Mesenchymal stem cell (in vitro differentiated cells and primary cell): ENCODE measurements at regions not wholly inside any gene's neighbourhood (a gene's known extent, or its start where the extent isn't known, plus 50 kb on each side); places are given as distances from the start of the nearest gene placed in this dataset.

Experiments used
- DNase-seq: peaks from one replicate; pipeline ENCODE4 v3.0.0-alpha.2; 2013
- H2AFZ ChIP-seq: one replicate; pipeline ENCODE4 v1.6.1; 2013; ENCODE audit warnings: low read depth, mild to moderate bottlenecking, control low read depth, inconsistent platforms, low read length, moderate library complexity
- H2AK5ac ChIP-seq: 2 replicates; pipeline ENCODE4 v1.6.1; 2013; ENCODE audit warnings: low read length, moderate library complexity, mild to moderate bottlenecking, inconsistent platforms; ENCODE audit not compliant: severe bottlenecking
- H2BK120ac ChIP-seq: one replicate; pipeline ENCODE4 v1.6.1; 2013; ENCODE audit warnings: low read depth, mild to moderate bottlenecking, inconsistent platforms, low read length, moderate library complexity
- H2BK12ac ChIP-seq, 2 experiments: one replicate each; pipeline ENCODE4 v1.6.1; 2013; ENCODE audit warnings: inconsistent platforms in 2 of 2, low read length in 2 of 2, mild to moderate bottlenecking in 2 of 2, moderate library complexity in 2 of 2, control low read depth in 1 of 2
- H2BK15ac ChIP-seq: one replicate; pipeline ENCODE4 v1.6.1; 2013; ENCODE audit warnings: mild to moderate bottlenecking, low read depth, inconsistent platforms; ENCODE audit not compliant: poor library complexity, severe bottlenecking
- H2BK5ac ChIP-seq: 2 replicates; pipeline ENCODE4 v1.6.1; 2013; ENCODE audit warnings: low read depth, mild to moderate bottlenecking, low read length, control low read depth, inconsistent platforms; ENCODE audit not compliant: poor library complexity, severe bottlenecking
- H3K14ac ChIP-seq, 2 experiments: one replicate each; pipeline ENCODE4 v1.6.1; 2013; ENCODE audit warnings: inconsistent platforms in 2 of 2, low read length in 2 of 2, control low read depth in 1 of 2, mild to moderate bottlenecking in 1 of 2, moderate library complexity in 1 of 2
- H3K18ac ChIP-seq, 2 experiments: one replicate each; pipeline ENCODE4 v1.6.1; 2013; ENCODE audit warnings: inconsistent platforms in 2 of 2, low read length in 2 of 2, control low read depth in 1 of 2, low read depth in 1 of 2, mild to moderate bottlenecking in 1 of 2
- H3K23ac ChIP-seq, 2 experiments: one replicate each; pipeline ENCODE4 v1.6.1; 2013; ENCODE audit warnings: inconsistent platforms in 2 of 2, low read length in 2 of 2, mild to moderate bottlenecking in 2 of 2, moderate library complexity in 2 of 2, control low read depth in 1 of 2
- H3K27ac ChIP-seq: 2 replicates; pipeline ENCODE4 v1.5.1; 2013; ENCODE audit warnings: mild to moderate bottlenecking, moderate library complexity, low read length, control low read depth, inconsistent platforms; ENCODE audit not compliant: poor library complexity, severe bottlenecking
- H3K27me3 ChIP-seq, 2 experiments: 2 replicates each; pipeline versions ENCODE4 v1.6.1 to v1.7.0; 2013; ENCODE audit warnings: low read length in 2 of 2, mild to moderate bottlenecking in 2 of 2, moderate library complexity in 2 of 2, control low read depth in 1 of 2, inconsistent platforms in 1 of 2; ENCODE audit not compliant: control insufficient read depth in 1 of 2, insufficient read depth in 1 of 2
- H3K36me3 ChIP-seq, 2 experiments: 2 replicates each; pipeline versions ENCODE4 v1.6.1 to v1.7.0; 2013; ENCODE audit warnings: low read length in 2 of 2, control low read depth in 1 of 2, inconsistent platforms in 1 of 2, low read depth in 1 of 2, mild to moderate bottlenecking in 1 of 2; ENCODE audit not compliant: insufficient read depth in 2 of 2, control insufficient read depth in 1 of 2
- H3K4ac ChIP-seq, 2 experiments: one replicate each; pipeline ENCODE4 v1.6.1; 2013; ENCODE audit warnings: inconsistent platforms in 2 of 2, low read length in 2 of 2, mild to moderate bottlenecking in 2 of 2, moderate library complexity in 2 of 2, control low read depth in 1 of 2, low read depth in 1 of 2
- H3K4me1 ChIP-seq: 2 replicates; pipeline ENCODE4 v1.6.1; 2013; ENCODE audit warnings: low read depth, low read length, control low read depth; ENCODE audit not compliant: control insufficient read depth, insufficient read depth
- H3K4me2 ChIP-seq: 2 replicates; pipeline ENCODE4 v1.6.1; 2013; ENCODE audit warnings: low read length, mild to moderate bottlenecking, inconsistent platforms; ENCODE audit not compliant: poor library complexity, severe bottlenecking
- H3K4me3 ChIP-seq, 2 experiments: 2 replicates each; pipeline versions ENCODE4 v1.5.1 to v1.7.0; 2013; ENCODE audit warnings: low read length in 2 of 2, mild to moderate bottlenecking in 2 of 2, control low read depth in 1 of 2, low read depth in 1 of 2; ENCODE audit not compliant: insufficient read depth in 1 of 2
- H3K79me1 ChIP-seq: replicated peaks from 2 replicates; pipeline ENCODE4 v1.6.1; 2013; ENCODE audit warnings: mild to moderate bottlenecking, control low read depth, low read length, inconsistent platforms; ENCODE audit not compliant: poor library complexity, severe bottlenecking
- H3K9ac ChIP-seq: 2 replicates; pipeline ENCODE4 v1.7.0; 2013; ENCODE audit warnings: mild to moderate bottlenecking, low read length, moderate library complexity
- H3K9me3 ChIP-seq: 2 replicates; pipeline ENCODE4 v1.7.0; 2013; ENCODE audit warnings: mild to moderate bottlenecking, low read length; ENCODE audit not compliant: control insufficient read depth
- H4K8ac ChIP-seq: one replicate; pipeline ENCODE4 v1.6.1; 2013; ENCODE audit warnings: inconsistent platforms, mild to moderate bottlenecking, low read length, moderate library complexity
- H4K91ac ChIP-seq: one replicate; pipeline ENCODE4 v1.6.1; 2013; ENCODE audit warnings: mild to moderate bottlenecking, low read length, inconsistent platforms
- WGBS: methylation state at CpG from one replicate; pipeline ENCODE4 v1.1.7; 2013; ENCODE audit warnings: mixed read lengths; 5-methylcytosine and 5-hydroxymethylcytosine counted together

DNA sequence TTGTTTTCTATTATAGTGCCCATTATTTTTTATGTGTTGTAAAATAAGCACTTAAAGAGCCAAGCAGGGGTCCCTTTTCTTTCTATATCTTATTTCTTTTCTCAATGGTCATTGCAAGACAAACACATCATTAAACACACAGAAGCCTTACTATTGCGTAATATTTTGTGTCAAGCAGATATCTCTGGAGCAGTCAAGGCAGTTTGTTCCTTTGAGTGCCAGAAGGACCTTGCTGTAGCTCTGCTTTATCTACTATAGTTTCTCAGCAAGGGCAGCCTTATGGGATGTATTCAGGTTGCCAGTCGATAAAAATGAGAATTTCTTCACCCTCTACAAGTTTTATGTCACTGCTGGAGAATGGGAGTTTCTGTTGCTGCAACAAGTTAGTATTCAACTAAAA lies 319.3 kb downstream of the TDRD3 start:
- no peak overlapping the region for H2BK120ac ChIP-seq
- no peak overlapping the region for H2BK5ac ChIP-seq
- no peak overlapping the region for H3K27ac ChIP-seq
- H2AFZ ChIP-seq: no peak overlapping the region
- no peak overlapping the region for H2AK5ac ChIP-seq
- no peak overlapping the region for H3K4ac ChIP-seq
- H3K4me3 ChIP-seq: no peak overlapping the region
- no peak overlapping the region for H4K8ac ChIP-seq
- H3K36me3 ChIP-seq: no peaks in the 10 kb centered on the region
- no peaks in the 10 kb centered on the region for H3K9me3 ChIP-seq
- H3K4me2 ChIP-seq: no peak overlapping the region
- no peak overlapping the region for H3K9ac ChIP-seq
- H3K23ac ChIP-seq: no peak overlapping the region
- H3K27me3 ChIP-seq: no peaks in the 10 kb centered on the region
- 65% methylated on average over 2 of the region's 2 CpGs for WGBS
- H4K91ac ChIP-seq: no peak overlapping the region
- no peak overlapping the region for H3K18ac ChIP-seq
- no peak overlapping the region for H2BK12ac ChIP-seq
- no peak for DNase-seq
- no peak overlapping the region for H2BK15ac ChIP-seq
- H3K14ac ChIP-seq: no peak overlapping the region
- no peaks in the 10 kb centered on the region for H3K79me1 ChIP-seq
- no peaks in the 10 kb centered on the region for H3K4me1 ChIP-seq

DNA sequence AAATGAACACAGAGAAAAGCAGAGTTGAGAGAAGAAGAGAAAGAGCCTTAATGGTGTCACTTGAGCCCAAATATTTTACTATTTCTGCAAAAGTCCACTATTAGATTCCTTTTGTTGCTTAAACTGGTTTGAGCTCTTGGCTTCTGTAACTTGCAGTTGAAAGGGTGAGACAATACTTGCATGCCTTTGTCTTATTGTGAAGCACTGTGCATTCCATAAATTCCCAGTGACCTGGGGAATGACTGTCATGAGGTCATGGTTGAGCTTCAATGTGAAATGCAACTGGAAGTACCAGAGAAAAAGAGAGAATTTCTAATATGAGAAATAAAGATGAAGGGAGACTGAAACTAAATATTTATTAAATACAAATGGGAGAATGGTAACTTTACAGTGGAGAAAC lies 310.9 kb downstream of the TDRD3 start:
- no peaks in the 10 kb centered on the region for H3K36me3 ChIP-seq
- H3K4ac ChIP-seq: no peak overlapping the region
- no peak overlapping the region for H3K14ac ChIP-seq
- no peak overlapping the region for H3K4me2 ChIP-seq
- no peak overlapping the region for H2BK12ac ChIP-seq
- H2BK5ac ChIP-seq: no peak overlapping the region
- H3K23ac ChIP-seq: no peak overlapping the region
- no peaks in the 10 kb centered on the region for H3K4me1 ChIP-seq
- H2AK5ac ChIP-seq: no peak overlapping the region
- H3K79me1 ChIP-seq: no peaks in the 10 kb centered on the region
- H3K4me3 ChIP-seq: no peak overlapping the region
- no peak overlapping the region for H3K9ac ChIP-seq
- H3K18ac ChIP-seq: no peak overlapping the region
- no peaks in the 10 kb centered on the region for H3K27me3 ChIP-seq
- no peak overlapping the region for H2AFZ ChIP-seq
- H2BK120ac ChIP-seq: no peak overlapping the region
- H4K8ac ChIP-seq: no peak overlapping the region
- H3K9me3 ChIP-seq: no peaks in the 10 kb centered on the region
- H4K91ac ChIP-seq: no peak overlapping the region
- H2BK15ac ChIP-seq: no peak overlapping the region
- no peak for DNase-seq
- no peak overlapping the region for H3K27ac ChIP-seq

DNA sequence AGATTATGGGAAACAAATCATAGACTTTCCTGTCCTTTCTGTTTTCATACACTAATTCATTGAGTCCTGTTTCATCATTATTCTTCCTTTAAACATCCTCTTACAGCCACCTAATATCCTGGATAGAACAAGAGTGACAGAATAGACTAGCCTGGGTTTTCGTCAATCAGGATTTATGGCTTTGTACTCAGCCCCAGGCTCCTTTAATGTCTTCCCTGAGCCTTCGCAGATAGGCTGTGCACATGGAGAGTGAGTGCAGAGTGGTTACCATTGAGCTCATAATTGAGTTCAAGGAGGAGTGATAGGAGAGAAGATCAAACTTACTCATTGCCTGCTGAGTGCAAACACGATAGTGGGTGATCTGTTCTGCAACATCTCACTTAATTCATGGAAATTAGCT lies 304.9 kb downstream of the TDRD3 start:
- Histone ChIP-seq H4K8ac (no peak overlapping the region), H2AFZ (no peak overlapping the region), H3K9me3 (no peaks in the 10 kb centered on the region), H2BK5ac (no peak overlapping the region), H3K9ac (no peak overlapping the region), H2BK12ac (no peak overlapping the region), H2BK120ac (no peak overlapping the region), H3K27me3 (peaks cover 0 to 3% of the 10 kb centered on the region in 2 experiments), H2BK15ac (no peak overlapping the region), H3K36me3 (no peaks in the 10 kb centered on the region), H3K23ac (no peak overlapping the region), H3K4ac (no peak overlapping the region), H3K14ac (no peak overlapping the region), H3K18ac (no peak overlapping the region), H3K4me3 (no peak overlapping the region), H3K79me1 (no peaks in the 10 kb centered on the region), H3K27ac (no peak overlapping the region), H3K4me2 (no peak overlapping the region), H2AK5ac (no peak overlapping the region), H3K4me1 (no peaks in the 10 kb centered on the region), H4K91ac (no peak overlapping the region)
- DNase-seq: no peak
- WGBS: 27% methylated on average over 2 of the region's 3 CpGs

DNA sequence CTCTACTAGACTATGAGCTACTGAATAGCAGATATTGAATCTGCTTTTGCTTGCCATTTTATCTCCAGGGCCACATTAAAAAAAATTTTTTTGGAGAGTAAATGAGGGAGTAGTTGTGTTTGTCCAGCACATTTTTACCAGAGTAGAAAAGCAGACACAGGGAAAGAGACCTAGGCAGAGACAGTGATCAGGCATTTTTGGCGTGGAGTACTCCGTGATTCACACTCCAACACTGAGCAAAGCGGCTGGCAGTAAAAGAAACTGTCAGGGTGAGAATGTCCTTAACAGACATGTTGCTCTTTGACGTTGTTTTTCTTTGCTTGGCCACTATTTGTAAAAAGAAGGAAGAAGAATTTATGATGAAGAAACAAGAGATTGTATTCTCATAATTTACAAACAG lies 304.0 kb downstream of the TDRD3 start:
- Histone ChIP-seq H3K4me1 (no peaks in the 10 kb centered on the region), H3K27me3 (peaks cover 0 to 3% of the 10 kb centered on the region in 2 experiments), H2BK15ac (no peak overlapping the region), H3K9ac (no peak overlapping the region), H2AFZ (no peak overlapping the region), H2AK5ac (no peak overlapping the region), H2BK120ac (no peak overlapping the region), H3K27ac (no peak overlapping the region), H3K23ac (no peak overlapping the region), H3K4ac (no peak overlapping the region), H3K14ac (no peak overlapping the region), H3K18ac (no peak overlapping the region), H4K91ac (no peak overlapping the region), H3K4me2 (no peak overlapping the region), H4K8ac (no peak overlapping the region), H2BK5ac (no peak overlapping the region), H2BK12ac (no peak overlapping the region), H3K4me3 (no peak overlapping the region), H3K36me3 (no peaks in the 10 kb centered on the region), H3K79me1 (no peaks in the 10 kb centered on the region), H3K9me3 (no peaks in the 10 kb centered on the region)
- DNase-seq: no peak
- WGBS: 82% methylated on average over 4 of the region's 4 CpGs
